NOMO-1 (cell line): ENCODE measurements at regions not wholly inside any gene's neighbourhood (a gene's known extent, or its start where the extent isn't known, plus 50 kb on each side); places are given as distances from the start of the nearest gene placed in this dataset.
"Not testable (repeated sequence)": the region's sequence is repeated elsewhere in the genome, so short reads cannot be mapped to it uniquely, and the experiment has no call there.

Source experiments
- DNase-seq, 2 experiments: peaks; one replicate each; lab custom pipeline; 2025; ENCODE audit not compliant: unreplicated experiment in 2 of 2; lab: John Stamatoyannopoulos, UW

DNA sequence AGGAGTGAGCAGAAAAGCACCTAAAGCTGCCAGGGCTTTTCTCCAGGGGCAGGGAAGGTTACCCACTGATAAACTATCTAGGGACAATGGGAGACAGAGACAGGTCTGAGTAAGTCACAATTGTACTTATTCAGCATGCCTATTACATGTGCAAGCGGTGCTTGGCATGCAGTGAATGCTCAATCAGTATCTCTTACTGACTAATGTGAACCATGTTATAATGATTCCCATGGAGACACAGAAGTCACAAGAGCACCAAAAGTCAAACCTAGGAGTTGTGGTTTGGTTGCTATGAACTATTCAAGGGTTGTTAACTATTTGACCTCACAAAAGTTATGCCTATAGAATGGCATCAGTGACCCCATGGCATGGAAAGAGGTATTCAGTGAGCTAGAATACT lies 50.0 kb upstream of the RASGRP1 start:
- no peak for DNase-seq

DNA sequence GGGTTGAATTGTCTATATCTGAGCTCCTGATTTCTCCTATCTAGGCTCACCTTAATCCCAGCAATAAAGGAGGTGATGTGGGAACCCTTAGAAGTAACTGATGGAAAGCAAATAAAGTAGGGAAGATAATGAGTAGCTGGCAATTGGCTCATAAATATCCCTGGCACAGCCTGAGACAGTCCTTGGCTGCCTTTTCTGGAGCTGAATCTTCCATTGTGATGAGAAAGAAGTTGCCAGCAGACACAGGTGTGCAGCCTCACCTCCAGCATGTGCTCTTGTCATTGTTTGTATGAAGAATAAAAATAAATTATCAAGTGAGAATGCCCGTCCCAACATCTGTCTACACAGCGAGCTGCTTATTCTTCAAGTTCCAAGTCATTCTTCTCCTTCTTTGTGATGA lies 53.2 kb upstream of the RASGRP1 start:
- no peak for DNase-seq

DNA sequence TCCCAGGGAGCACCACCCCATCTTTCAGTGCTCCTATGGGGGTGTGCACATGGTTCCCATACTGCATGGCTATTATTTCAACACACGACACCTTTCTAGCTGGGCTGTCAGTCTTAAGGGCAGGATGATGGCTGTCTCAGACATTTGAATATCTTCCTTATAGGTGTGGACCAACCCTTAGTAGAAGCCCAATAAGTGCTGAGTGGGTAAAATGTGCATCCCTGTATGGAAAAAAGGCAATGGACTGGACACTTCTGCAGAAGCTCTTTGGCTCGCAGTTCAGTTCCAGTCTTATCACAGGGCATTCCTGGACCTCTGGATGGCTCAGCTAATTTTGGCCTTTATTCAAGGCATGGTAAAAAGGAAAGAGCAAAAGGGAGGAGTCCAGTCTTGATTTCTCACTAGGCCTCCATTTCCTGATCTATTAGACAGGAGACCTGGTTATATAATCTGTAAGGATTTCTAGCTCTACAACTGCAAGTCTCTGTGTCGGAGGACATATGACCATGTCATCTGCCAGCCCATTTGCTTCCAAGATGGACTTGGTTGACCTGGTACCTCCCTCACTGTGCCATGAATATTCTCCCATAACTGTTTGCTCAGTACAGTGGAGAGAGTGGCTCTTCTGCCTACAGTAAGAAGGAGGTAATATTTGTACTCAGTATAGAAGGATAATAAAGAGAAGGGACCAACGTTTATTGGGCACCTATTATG lies 53.8 kb upstream of the RASGRP1 start:
- DNase-seq, result no peak

DNA sequence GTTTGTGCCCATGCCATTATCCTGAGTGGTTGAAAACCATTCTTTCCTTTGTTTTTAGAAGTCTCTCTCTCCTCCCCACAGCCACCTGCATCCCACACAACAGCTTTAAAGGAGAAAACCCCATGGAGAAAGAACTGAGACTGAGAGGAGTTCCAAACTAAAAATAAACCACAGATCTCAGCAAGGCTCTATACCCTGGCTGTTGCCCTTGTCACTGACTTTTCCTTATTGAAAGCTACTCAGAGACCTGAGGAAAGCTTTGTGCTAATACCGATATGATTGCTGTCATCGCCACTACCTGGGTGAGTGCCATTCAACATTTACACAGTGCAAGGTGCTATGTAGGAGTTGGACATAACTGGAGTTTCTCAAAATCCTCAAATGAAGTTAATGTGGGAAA lies 55.5 kb upstream of the RASGRP1 start:
- DNase-seq, result no peak

DNA sequence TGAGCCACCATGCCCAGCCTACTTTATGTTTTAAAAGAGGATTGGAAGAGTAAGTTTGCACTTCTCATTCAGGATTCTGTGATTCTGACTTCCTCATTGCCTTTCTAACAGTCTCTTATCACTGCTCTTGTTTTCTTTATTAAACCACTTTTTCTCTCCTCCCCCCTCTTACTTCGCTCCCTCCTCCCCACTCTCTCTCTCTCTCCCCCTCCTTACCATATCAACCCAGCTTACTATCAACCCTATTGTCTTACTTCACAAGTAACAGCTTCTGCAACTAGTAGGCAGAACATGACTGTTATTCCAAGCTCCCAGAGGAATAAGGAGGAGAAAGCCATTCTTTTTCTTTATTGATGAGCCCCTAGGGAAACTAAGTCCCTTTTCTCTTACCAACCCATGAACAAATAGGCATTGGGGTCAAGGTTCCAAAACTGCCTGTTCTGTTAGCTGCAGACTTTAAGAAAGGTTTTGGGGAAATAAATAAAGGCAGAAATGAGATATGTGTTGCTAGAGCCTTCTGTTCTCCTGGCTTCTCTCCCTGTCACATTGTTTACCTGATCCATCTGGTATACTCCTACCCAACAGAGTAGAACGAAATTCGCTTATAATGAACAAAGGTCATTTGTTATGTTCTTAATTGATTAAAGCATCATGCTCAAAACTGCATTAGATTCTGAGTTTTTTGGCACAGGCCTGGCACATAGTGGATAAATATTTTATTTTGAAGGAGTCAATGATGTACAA lies 56.4 kb upstream of the RASGRP1 start:
- no peak for DNase-seq

DNA sequence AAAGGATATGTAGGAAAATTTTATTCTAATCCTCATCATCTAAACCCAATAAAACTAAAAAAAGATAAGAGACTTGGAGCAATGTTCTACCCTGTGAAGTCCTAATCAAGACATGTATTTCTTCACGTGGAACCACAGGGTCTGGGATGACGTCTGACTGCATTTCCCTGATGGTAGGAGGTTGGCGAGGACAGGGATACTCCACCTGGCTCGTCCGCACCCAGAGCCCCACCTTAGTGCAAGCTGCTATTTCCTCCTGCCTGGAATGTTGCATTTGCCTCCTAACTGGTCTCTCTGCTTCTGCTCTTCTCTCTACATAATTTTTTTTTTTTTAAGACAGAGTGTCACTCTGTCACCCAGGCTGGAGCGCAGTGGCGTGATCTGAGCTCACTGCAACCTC lies 57.7 kb upstream of the RASGRP1 start:
- DNase-seq, result no peak

DNA sequence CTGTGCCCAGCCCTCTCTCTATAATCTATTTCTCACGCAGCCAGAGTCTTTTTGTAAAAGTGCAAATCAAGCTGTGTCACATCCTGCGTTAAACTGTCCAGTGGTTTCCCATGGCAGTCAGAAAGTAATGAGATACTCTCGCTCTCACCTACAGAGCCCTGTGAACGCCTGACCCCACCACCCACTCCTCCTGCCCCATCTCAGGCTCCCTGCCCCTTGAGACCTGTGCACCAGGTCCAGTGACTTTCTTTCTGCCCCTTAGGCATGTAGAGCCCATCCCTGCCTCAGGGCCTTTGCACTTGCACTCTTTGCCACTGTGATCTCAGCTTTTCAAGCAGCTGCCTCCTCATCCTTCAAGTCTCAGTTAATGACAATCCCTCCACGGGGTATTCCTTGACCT lies 58.3 kb upstream of the RASGRP1 start:
- no peak for DNase-seq

DNA sequence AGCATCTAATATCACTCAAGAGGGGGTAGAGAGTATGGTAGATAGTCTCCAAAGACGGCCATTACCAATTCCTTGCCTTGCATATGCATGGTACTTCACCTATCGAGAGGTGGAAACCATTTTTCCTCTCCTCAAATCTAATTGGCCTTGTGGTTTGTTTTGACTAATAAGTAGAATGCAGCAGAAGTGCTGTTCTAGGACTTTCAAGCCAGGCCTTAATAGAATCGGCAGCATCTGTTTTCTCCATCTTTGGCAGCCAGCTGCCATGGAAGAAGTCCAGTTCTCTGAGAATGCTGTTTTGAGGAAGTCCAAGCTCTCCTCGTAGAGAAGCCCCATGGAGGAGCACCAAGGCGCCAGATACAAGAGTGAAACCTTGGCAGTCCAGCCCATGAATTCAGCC lies 59.1 kb upstream of the RASGRP1 start:
- DNase-seq, result no peak

DNA sequence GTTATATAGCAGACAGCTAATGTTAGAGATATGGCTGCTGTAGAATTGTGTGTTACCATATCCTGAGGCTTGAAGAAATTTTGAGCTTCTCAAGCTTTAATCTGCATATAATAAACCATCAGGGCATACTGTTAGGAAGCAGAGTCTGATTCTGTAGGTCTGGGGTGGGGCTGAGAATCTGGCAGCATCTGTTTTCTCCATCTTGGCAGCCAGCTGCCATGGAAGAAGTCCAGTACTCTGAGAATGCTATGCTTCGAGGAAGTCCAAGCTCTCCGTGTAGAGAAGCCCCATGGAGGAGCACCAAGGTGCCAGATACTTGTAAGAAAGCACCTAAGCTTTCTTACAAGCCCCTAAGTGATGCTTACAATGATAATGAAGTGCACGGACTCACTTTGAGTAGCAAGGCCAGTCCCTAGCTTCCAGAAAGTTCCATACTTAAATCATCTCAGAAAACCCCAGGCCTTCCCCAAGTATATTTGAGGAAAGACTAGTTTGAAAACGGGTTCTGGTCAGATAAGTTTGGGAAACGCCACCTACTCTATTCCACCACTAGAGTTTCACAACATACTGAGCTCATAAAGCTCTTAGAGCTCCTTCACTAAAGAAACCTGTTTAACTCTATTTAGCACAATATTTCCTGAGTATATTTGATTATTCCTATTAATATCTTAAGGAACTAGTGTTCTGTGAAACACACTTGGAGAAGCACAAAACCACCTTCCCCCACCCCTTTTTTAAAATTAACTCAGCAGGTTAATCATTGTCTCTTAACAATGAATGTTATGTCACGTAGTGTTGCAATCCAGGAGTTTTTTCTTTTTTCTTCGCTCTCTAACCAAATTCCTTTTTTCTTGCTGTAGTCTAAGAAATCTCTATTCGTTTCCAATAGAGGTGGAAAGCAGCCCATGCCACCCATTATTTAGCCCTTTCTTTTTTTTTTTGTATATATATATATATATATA lies 59.9 kb upstream of the RASGRP1 start:
- peak; percentile 9 to 38 for DNase-seq

DNA sequence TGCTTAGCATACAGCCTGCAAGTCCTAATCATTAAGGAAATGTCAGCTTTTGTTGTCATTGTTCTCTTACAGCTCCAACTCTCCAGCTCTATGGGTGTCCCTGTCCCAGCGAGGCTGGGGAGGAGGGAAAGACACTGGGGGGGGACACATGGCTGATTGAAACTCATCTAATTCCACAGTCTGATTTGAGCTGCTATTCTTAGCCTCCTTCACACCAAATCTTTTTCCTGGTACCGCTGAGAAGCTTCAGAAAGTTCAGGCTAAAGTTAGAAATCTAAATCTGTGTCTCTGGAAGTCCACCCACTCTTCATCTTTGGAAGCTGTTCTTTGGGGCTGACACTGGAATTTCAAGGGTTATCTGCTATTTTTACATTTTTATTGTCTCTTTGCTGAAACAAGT lies 61.3 kb upstream of the RASGRP1 start:
- DNase-seq, result no peak

DNA sequence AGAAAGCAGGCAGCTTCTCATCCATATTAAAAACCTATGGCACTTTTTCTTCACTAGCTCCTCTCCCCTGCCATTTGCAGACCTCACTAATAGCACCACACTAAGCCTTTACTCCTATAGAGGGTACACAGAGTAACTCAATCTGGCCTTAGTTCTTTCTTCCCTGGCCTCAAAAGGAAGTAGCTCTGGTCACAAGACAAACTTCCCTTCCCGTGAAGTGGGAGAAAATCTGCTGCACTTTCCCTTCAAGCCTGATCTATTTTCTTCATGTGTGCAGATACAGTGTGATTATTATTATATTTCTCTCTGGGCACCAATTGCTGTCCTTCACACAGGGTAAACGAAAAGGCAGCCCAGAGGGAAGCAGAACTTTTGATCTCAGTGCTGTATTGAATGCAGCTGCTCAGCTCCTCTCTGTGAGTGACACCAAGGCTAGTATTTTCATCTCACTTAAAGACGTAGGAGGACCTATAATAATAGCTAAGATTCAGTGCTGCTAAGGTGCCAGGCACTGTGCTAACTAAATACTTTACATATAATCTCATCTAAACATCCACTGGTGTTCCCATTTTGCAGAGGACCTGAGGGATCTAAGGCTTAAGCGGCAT lies 61.9 kb upstream of the RASGRP1 start:
- DNase-seq, result peak in 1 of 2 experiments; percentile 7

DNA sequence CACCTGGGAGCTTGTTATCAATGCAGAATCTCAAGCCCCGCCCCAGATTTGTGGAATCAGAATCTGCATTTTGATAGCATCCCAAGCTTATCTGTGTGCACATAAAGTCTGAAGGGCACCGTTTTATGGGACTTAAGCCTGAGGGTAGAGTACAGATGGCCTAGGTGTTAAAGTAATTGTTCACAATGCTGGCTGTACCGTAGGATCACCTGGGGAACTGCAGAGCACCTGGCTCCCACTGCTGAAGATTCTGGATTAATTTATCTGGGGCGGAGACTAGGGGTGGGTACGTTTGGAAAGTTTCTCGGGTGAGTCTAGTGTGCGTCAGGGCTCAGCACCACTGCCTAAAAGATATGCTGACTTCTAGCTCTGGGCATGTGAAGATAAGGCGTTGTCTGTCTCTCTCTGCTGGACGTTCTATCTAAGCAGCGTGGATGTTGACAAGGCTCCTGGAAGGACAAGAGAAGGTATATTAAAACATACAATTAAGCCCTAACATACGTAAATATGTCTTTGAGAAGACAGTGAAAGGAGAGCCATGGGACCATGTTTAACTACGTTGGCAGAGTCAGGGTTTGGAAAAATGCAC lies 63.2 kb upstream of the RASGRP1 start:
- DNase-seq, result no peak

DNA sequence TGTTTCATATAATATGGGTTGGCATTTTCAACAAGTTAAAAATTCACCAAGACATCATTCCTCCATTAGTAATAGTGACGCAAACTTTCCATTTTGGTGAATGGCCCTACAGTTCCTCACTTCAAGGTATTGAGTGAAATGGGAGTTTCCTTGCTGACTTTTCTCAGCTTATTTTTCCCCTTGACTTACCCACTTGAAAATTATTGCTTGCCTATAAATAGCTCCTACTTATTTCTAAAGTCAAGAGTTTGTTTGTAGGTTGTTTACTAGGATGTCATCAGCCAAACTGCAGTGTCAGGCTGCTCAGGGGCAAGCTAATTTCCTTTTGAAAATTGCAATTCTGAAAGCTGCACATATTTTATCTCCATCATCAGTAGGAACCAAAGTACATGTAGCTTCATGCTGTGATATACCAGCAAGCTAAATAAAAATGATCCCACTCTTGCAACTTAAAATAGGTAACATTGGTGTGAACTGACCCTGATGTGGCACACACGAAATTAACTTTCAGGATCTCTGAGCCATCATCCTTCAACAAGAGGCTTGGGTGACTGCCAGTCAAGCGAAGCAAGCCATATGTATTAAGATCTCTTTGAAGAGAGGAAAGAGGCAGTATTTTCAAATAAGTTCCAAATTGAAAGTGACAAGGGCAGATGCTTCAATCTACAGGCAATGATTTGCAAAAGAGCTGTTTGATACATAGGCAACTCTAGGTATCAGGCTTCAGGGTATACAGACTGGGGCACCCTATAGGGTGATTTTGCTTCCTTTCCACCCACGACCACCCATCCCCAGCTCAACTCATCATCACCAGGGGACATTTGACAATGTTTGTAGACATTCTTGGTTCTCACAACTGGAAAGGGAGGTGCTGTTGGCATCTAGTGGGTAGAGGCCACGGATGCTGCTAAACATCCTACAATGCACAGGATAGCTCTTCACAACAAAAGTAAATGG lies 66.8 kb upstream of the RASGRP1 start:
- no peak for DNase-seq

DNA sequence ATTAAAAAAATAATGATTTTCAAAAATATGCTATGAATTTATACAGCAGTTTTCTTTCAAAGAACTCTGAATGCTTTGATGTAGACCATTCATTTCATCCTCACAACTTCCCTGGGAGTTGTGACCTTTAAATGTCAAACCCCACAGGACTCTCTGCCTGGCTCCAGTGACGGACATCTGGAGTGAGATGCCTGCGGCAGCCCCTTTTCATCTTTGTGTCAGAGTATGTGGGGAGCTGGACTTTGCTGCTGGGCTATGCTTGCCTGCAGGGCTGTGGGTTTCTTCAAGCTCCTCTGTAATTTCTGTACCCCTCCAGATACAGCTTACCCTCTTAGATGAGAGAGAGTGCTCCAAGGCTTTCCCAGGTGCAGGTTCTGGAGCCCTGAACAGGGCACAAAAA lies 70.6 kb upstream of the RASGRP1 start:
- DNase-seq, result no peak

DNA sequence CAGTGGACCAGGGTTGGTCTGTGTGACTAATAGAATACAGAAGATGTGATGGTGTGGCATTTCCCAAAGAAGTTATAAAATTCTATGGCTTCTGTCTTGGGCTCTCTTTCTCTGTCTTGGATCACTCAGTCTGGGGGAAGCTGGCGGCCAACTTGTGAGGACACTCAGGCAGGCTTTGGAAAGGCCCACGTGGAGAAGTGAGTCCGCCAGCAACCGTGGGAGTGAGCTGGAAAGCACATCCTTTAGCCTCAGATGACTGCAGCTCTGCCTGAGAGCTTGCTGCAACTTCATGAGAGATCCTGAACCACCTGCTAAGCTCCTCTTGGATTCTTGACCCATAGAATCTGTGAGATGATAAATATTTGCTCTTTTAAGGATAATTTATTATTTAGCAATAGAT lies 72.0 kb upstream of the RASGRP1 start:
- DNase-seq, result no peak

DNA sequence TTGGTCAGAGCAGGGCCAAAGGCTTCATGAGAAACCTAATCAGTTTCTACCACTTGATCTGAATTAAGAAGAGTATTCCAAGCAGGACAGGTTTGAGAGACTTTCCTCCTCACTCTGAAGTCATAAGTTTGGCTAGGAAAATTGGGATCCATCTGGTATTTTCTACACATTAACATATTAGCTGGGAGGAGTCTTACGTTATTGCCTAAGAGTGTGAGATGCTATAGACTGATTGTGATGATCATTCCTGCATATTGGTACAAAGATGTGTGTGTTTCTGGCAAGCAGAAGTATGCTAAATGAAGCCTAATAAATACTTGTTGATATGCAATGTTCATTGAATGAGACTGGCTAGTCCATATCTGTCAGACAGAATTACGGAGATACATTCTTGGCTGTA lies 73.5 kb upstream of the RASGRP1 start:
- no peak for DNase-seq

DNA sequence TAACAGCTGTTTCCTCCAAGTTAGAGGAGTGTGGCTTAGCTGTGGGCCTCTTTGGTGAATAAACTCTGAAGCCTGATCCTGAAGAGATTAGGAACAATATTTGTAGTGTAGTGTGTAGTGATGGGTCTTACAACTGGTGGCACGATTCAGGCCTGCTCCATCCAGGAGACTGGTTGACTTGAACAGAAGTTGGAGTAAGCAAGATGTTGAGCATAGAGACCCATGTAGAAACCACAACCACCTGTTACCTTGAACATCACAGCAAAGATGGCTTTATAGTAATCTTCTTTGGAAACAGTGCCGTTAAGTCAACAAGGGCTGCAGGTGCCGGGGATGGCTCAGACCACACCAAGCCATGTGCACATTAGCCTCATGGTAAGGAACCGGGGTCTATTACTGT lies 74.2 kb upstream of the RASGRP1 start:
- DNase-seq, result no peak

DNA sequence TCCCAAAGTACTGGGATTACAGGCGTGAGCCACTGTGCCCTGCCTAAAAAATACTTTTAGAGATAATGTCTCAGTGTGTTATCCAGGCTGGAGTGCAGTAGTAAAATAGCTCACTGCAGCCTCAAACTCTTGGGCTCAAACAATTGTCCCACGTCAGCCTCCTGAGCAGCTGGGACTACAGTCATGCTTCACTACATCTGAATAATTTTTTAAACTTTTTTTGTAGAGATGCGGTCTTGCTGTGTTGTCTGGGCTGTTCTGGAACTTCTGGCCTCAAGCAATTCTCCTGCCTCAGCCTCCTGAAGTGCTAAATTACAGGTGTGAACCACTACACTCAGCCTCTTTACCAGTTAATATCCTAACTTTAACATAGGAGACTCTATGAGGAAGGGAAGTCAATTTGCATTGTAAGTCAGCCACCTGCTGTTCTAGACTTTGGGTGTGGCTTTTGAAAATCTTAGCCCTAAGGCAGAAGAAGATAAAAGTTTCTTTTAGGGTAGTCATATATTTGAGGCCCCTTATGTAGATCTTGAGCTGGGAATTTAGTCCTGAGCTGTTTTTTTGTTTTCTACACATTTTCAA lies 78.2 kb upstream of the RASGRP1 start:
- DNase-seq, result no peak

DNA sequence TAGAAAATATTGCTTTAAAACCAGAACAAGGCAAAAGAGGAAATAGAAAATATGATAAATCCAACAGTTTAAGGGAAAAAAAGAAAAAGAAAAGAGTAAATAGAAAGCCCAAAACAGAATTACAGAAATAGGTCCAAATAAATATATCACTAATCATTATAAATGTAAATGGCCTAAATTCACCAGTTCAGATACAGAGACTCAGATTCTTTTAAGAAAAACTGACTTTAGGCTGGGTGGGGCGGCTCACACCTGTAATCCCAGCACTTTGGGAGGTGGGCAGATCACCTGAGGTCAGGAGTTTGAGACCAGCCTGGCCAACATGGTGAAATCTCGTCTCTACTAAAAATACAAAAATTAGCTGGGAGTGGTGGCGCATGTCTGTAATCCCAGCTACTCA lies 79.7 kb upstream of the RASGRP1 start:
- DNase-seq, result not testable (repeated sequence)
